Stimulated activated CD8-positive, alpha-beta memory T cell treated with anti-CD3 and anti-CD28 coated beads, Interleukin-7, amount 100 ng/mL, for 1 hour (primary cell): ENCODE measurements at regions not wholly inside any gene's neighbourhood (a gene's known extent, or its start where the extent isn't known, plus 50 kb on each side); places are given as distances from the start of the nearest gene placed in this dataset.
"Not testable (repeated sequence)": the region's sequence is repeated elsewhere in the genome, so short reads cannot be mapped to it uniquely, and the experiment has no call there.

Source experiments
- DNase-seq, 2 donors: peaks; one replicate each; pipeline ENCODE4 v3.0.0-alpha.2; 2020; ENCODE audit warnings: low read depth in 2 of 2

DNA sequence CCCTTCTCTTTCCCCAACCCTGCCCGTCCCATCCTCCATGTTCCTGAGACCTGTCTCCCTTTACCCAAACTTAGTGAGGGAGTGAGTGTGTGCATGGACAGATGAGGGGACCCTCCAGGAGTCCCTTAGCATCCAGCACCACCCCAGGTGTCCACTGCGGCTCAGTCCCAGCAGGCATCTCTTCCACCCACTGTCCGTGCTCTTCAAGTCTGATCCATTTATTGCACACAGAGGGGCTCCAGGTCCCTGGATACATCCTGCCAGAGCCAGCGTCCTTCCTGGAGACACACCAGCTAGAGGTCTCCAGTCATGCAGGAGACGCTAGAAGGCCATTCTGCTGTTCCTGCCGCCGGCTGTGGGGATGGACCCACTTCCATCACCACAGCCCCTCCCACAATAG lies 239.2 kb downstream of the ADGRD1 start:
- DNase-seq, result no peak

DNA sequence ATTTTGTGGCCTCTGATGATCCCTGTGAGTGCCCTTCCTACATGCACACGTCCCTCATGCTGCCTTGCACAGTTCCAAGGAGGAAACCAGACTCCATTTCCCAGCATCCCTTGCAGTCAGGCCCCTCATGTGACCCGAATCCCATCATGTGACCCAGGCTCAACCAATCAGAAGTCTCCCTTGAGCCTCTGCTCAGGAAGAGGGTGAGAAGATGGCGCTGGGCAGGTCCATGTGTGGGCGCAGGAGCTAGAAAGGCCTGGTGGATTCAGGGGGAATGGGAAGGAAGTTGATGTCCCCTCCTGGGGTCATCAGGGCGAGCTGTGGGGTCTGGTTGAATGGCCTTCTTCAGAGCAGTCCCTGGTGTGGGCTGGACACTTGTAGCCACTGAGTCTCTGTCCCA lies 240.5 kb downstream of the ADGRD1 start:
- no peak for DNase-seq

GRCh38 chr12:131195796-131196195 lies 242.1 kb downstream of the ADGRD1 start:
- DNase-seq, result no peak

DNA sequence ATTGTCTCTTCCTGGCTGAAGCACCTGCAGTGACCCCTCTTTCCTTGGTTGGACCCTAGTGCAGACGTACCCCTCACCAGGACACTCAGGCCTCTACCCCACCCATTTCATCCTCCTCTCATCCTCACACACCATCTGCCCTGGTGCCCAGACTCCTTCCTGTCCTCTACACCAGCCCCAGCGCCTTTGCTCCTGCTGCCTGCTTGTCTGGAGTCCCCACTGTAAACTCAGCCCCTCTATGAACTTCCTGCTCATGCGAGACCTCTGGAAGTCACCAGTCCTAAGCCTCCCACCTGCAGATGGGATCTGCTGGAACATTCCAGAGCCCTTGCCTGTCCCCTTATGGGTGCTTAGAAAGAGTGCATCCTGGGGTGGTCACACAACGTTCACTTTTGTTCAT lies 242.5 kb downstream of the ADGRD1 start:
- no peak for DNase-seq

GRCh38 chr12:131197490-131197889 lies 243.8 kb downstream of the ADGRD1 start:
- no peak for DNase-seq

DNA sequence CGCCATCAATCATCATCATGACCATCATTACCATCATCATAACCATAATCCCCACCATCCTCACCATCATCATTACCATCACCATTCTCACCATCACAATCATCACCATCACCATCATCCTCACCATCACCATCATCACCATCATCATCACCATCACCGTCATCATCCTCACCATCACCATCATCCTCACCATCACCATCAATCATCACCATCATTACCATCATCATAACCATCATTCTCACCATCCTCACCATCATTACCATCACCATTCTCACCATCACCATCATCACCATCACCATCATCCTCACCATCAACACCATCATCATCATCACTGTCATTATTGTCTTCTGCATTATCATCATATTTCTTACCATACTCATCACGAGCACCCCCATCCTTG lies 245.5 kb downstream of the ADGRD1 start:
- DNase-seq, result no peak

DNA sequence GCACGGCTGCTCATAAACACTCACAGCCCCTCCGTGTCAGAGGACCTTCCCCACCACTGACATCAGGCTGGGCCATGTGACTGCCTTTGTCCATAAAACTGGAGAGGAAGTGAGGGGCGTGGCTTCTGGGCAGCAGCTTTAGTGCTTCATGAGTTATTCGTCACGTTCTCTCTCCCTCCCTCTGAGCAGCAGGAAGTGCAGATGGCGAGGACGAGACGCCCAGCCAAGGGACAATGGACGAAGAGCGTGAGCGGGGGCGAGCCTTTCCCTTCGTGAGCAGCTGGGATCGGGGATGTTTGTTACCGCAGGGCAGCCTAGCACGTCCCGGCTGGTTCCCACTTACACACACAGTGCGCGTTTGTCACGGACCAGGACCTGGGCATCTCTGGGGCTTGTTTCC lies 248.2 kb downstream of the ADGRD1 start:
- DNase-seq, result not testable (repeated sequence)

GRCh38 chr12:131202592-131203378 lies 249.1 kb downstream of the ADGRD1 start:
- no peak for DNase-seq

GRCh38 chr12:131203666-131204415 lies 250.1 kb downstream of the ADGRD1 start:
- no peak for DNase-seq

- no peak for DNase-seq
These were observed 250.9 kb downstream of the ADGRD1 start for GRCh38 chr12:131204416-131205274.

DNA sequence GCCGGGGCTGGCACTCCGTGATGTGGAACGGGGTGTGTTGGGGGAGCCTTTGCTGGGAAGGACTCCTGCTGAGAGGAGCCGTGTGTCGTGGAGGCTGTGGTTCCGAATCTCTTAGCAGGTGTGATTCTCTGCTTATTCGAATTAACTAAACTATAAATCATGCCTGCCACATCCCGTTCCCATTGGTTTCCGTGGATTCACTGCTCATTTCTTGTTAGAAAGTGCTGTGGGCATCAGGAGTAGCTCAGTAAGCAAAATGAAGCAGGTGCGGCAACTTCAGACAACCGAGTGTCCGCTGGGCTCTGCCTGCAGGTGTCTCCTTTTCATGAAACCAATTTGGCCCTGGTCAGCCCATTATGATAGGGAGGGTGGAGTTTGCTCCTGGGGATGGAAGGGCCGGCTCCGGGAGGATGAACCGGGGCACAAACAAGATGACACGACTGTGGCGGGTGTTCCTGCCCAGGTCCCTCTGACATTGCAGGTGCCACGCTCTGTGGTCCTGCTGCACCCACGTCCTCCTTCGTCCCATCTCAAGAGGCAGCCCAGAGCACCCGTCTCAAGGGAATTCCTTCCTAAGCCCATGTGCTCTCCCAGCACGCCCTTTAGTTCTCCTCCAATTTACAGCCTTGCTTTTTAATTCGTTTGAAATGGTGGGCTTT lies 251.7 kb downstream of the ADGRD1 start:
- DNase-seq, result not testable (repeated sequence)

- DNase-seq, result not testable (repeated sequence)
These were observed 253.1 kb downstream of the ADGRD1 start for GRCh38 chr12:131206630-131207299.

DNA sequence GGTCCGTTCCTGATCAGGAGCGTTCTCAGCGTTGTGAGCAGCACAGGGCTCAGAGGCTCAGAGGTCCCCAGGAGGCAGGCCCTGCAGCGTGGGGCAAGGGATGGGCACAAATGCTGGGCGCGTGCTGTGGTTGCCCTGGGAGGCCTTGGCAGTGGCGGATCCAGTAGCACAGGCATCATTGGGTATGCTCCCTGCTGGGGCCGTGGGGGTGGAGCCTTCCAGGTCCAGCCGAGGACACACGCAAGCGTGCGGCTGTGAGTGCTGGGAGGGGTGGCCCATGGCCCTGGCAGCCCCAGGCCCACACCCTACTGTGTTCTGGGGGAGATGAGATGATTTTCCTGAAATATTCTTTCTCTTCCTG lies 253.6 kb downstream of the ADGRD1 start:
- not testable (repeated sequence) for DNase-seq

DNA sequence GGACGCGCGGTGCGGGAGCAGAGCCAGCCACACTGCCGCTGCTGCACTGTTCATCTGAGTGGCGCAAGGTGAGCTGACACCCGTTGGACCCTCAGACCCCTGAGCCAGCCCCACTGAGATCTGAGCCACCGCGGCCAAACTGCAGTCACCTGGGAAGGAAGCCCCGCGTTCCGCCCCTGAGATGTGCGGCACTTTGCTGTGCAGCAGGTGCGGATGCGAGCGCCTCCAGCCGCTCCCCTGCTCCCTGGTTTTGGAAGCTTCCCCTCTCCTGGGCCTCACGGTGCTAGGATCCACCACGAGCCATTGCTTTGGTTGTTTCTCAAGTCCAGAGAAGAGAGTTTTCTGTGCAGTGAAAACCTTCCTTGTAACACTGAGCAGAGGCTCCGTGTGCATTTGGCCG lies 254.1 kb downstream of the ADGRD1 start:
- not testable (repeated sequence) for DNase-seq

- no peak for DNase-seq
These were observed 254.7 kb downstream of the ADGRD1 start for GRCh38 chr12:131208425-131208824.

DNA sequence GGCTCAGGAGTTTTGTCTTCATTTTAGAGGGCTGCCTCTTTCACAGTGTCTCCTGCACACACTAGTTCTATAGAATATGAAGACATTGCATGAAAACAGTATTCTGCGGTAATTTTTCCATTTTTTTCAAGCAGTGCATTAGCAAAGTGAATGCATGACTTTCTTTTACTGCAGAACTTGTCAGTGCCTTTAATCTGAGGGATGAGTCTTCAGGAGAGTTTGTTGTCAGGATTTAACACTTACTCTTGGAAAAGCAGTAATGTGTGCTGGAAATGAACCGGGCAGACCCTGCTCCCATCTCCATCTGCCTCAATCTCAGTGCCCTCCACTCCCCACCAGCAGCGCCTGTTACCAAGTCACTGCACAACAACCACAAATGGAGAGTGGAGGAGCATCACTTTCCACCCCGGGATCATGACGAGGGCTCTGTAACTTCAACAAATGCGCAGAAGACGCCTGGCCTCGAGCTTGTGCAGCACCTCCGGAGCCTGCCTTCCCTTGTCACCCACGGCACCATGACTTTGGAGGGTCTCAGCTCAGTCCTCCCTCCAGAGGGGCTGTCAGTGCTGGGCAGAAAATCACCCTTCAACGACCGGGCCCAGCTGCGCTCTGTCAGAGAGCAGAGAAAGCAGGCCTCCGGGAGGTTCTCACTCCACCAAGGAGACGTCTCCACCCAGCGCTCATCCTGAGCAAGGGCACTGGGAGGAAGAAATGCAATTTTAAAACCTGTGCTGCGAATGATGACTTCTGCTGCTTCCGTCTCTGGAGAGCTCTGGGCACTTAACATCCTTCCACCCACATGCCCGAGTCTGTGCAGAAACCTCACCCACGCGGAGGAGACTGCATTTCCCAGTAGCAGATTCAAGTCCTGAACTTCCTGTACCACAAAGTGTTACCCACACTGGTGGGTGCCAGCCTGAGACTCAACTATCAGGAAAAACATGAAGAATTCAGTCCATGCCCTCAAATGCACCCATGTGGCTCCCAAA lies 255.7 kb downstream of the ADGRD1 start:
- no peak for DNase-seq

- no peak for DNase-seq
These were observed 257.0 kb downstream of the ADGRD1 start for GRCh38 chr12:131210506-131211339.

DNA sequence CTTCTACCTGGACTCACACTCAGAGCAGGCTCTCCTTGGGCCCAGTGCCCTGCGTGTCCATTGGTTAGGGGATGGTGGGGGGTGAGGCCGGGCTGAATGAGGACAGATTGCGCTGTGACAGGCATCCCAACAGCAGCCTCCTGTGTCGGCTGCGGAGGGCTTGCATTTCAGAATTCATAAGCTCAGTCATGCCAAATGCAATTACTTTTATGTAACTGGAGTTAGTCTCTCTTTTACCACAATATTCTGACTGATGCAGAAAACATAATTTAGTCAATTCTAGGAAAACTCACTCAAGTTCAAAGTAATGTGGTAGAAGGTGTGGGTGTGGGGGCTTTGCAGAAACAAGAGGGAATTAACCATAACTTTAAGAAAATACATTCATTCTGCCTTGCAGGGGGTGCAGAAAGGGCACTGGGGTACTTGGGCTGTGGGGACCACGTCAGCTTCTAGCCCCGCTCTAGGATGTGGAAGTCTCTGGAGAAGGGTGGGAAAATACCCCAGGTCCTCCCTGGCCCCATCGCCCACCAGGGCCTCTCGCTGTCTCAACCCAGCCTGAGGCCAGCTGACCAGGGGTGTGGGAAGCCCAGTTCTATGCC lies 257.7 kb downstream of the ADGRD1 start:
- DNase-seq, result no peak
